Subcutaneous abdominal adipose tissue (tissue), 5 donors: ENCODE measurements at regions not wholly inside any gene's neighbourhood (a gene's known extent, or its start where the extent isn't known, plus 50 kb on each side); places are given as distances from the start of the nearest gene placed in this dataset.

ENCODE experiments used
- H3K27ac ChIP-seq: one replicate; pipeline ENCODE4 v1.7.0; 2013; ENCODE audit warnings: low read depth, mild to moderate bottlenecking, inconsistent platforms, low read length, moderate library complexity
- H3K27me3 ChIP-seq, 5 donors: one replicate each; pipeline ENCODE4 v1.7.0; 2013; ENCODE audit warnings: low read length in 5 of 5, inconsistent platforms in 1 of 5; ENCODE audit not compliant: control insufficient read depth in 5 of 5, insufficient read depth in 4 of 5
- H3K36me3 ChIP-seq, 5 donors: one replicate each; pipeline ENCODE4 v1.7.0; 2013; ENCODE audit warnings: low read length in 5 of 5; ENCODE audit not compliant: control insufficient read depth in 5 of 5, insufficient read depth in 5 of 5
- H3K4me1 ChIP-seq, 5 donors: one replicate each; pipeline ENCODE4 v1.7.0; 2013; ENCODE audit warnings: low read length in 5 of 5, mild to moderate bottlenecking in 3 of 5, moderate library complexity in 1 of 5; ENCODE audit not compliant: control insufficient read depth in 5 of 5, insufficient read depth in 5 of 5
- H3K4me3 ChIP-seq, 5 donors: one replicate each; pipeline ENCODE4 v1.7.0; 2013; ENCODE audit warnings: low read length in 5 of 5, low read depth in 1 of 5
- H3K9ac ChIP-seq, 5 donors: one replicate each; pipeline ENCODE4 v1.7.0; 2013; ENCODE audit warnings: low read length in 5 of 5, mild to moderate bottlenecking in 4 of 5, moderate library complexity in 3 of 5
- H3K9me3 ChIP-seq, 5 donors: one replicate each; pipeline ENCODE4 v1.7.0; 2013; ENCODE audit warnings: low read length in 5 of 5; ENCODE audit not compliant: control insufficient read depth in 5 of 5
- donor health status: healthy.
- donor health status: healthy.
- donor health status: healthy.
- donor health status: healthy.
- donor health status: healthy.

GRCh38 chr19:29289020-29289419, 76.1 kb upstream of the UQCRFS1 start:
- Histone ChIP-seq H3K9me3 (no peaks in the 10 kb centered on the region), H3K4me3 (no peak overlapping the region), H3K27me3 (peaks cover 0 to 13% (median 4%) of the 10 kb centered on the region in 5 donors), H3K27ac (no peak overlapping the region), H3K9ac (no peak overlapping the region), H3K36me3 (no peaks in the 10 kb centered on the region), H3K4me1 (no peaks in the 10 kb centered on the region)

- no peak overlapping the region for H3K4me3 ChIP-seq
- H3K36me3 ChIP-seq, result no peaks in the 10 kb centered on the region
- H3K27ac ChIP-seq, result no peak overlapping the region
- peaks cover 0 to 13% (median 4%) of the 10 kb centered on the region in 5 donors for H3K27me3 ChIP-seq
- no peaks in the 10 kb centered on the region for H3K4me1 ChIP-seq
- no peaks in the 10 kb centered on the region for H3K9me3 ChIP-seq
- no peak overlapping the region for H3K9ac ChIP-seq
These were observed 77.9 kb upstream of the UQCRFS1 start for GRCh38 chr19:29290853-29291252.

- Histone ChIP-seq H3K4me1 (no peaks in the 10 kb centered on the region), H3K27me3 (peaks cover 0 to 13% (median 4%) of the 10 kb centered on the region in 5 donors), H3K36me3 (no peaks in the 10 kb centered on the region), H3K4me3 (no peak overlapping the region), H3K9ac (no peak overlapping the region), H3K9me3 (peaks cover 0 to 2% (median 0%) of the 10 kb centered on the region in 5 donors), H3K27ac (no peak overlapping the region)
These were observed 79.2 kb upstream of the UQCRFS1 start for GRCh38 chr19:29292153-29292552.

GRCh38 chr19:29292562-29292961, 79.6 kb upstream of the UQCRFS1 start:
- H3K4me1 ChIP-seq, result no peaks in the 10 kb centered on the region
- H3K36me3 ChIP-seq, result no peaks in the 10 kb centered on the region
- no peak overlapping the region for H3K9ac ChIP-seq
- H3K27me3 ChIP-seq, result peaks cover 0 to 13% (median 4%) of the 10 kb centered on the region in 5 donors
- no peak overlapping the region for H3K4me3 ChIP-seq
- no peak overlapping the region for H3K27ac ChIP-seq
- peaks cover 0 to 2% (median 0%) of the 10 kb centered on the region in 5 donors for H3K9me3 ChIP-seq

- peaks cover 0 to 2% (median 0%) of the 10 kb centered on the region in 5 donors for H3K9me3 ChIP-seq
- no peak overlapping the region for H3K27ac ChIP-seq
- no peaks in the 10 kb centered on the region for H3K36me3 ChIP-seq
- H3K4me1 ChIP-seq, result no peaks in the 10 kb centered on the region
- no peak overlapping the region for H3K9ac ChIP-seq
- no peak overlapping the region for H3K4me3 ChIP-seq
- peaks cover 0 to 11% (median 4%) of the 10 kb centered on the region in 5 donors for H3K27me3 ChIP-seq
These were observed 80.3 kb upstream of the UQCRFS1 start for GRCh38 chr19:29293292-29293691.

GRCh38 chr19:29293736-29294342, 80.9 kb upstream of the UQCRFS1 start:
- no peak overlapping the region for H3K9ac ChIP-seq
- peaks cover 0 to 2% (median 0%) of the 10 kb centered on the region in 5 donors for H3K9me3 ChIP-seq
- no peak overlapping the region for H3K27ac ChIP-seq
- no peaks in the 10 kb centered on the region for H3K4me1 ChIP-seq
- peaks cover 0 to 9% (median 4%) of the 10 kb centered on the region in 5 donors for H3K27me3 ChIP-seq
- no peaks in the 10 kb centered on the region for H3K36me3 ChIP-seq
- H3K4me3 ChIP-seq, result no peak overlapping the region

GRCh38 chr19:29294343-29294811, 81.4 kb upstream of the UQCRFS1 start:
- Histone ChIP-seq H3K4me1 (no peaks in the 10 kb centered on the region), H3K36me3 (no peaks in the 10 kb centered on the region), H3K9me3 (peaks cover 0 to 2% (median 0%) of the 10 kb centered on the region in 5 donors), H3K27ac (no peak overlapping the region), H3K4me3 (no peak overlapping the region), H3K27me3 (peaks cover 0 to 9% (median 4%) of the 10 kb centered on the region in 5 donors), H3K9ac (no peak overlapping the region)

GRCh38 chr19:29295285-29295684, 82.3 kb upstream of the UQCRFS1 start:
- H3K9ac ChIP-seq, result no peak overlapping the region
- H3K36me3 ChIP-seq, result no peaks in the 10 kb centered on the region
- no peak overlapping the region for H3K27ac ChIP-seq
- no peak overlapping the region for H3K4me3 ChIP-seq
- peaks cover 0 to 9% (median 4%) of the 10 kb centered on the region in 5 donors for H3K27me3 ChIP-seq
- H3K9me3 ChIP-seq, result peaks cover 0 to 2% (median 0%) of the 10 kb centered on the region in 5 donors
- H3K4me1 ChIP-seq, result no peaks in the 10 kb centered on the region

GRCh38 chr19:29297381-29297780, 84.4 kb upstream of the UQCRFS1 start:
- no peak overlapping the region for H3K4me3 ChIP-seq
- H3K9me3 ChIP-seq, result peaks cover 0 to 2% (median 0%) of the 10 kb centered on the region in 5 donors
- H3K9ac ChIP-seq, result no peak overlapping the region
- H3K36me3 ChIP-seq, result no peaks in the 10 kb centered on the region
- no peak overlapping the region for H3K27ac ChIP-seq
- no peaks in the 10 kb centered on the region for H3K4me1 ChIP-seq
- peaks cover 0 to 7% (median 0%) of the 10 kb centered on the region in 5 donors for H3K27me3 ChIP-seq

GRCh38 chr19:29299416-29300380, 86.7 kb upstream of the UQCRFS1 start:
- Histone ChIP-seq H3K4me1 (no peaks in the 10 kb centered on the region), H3K36me3 (no peaks in the 10 kb centered on the region), H3K9ac (no peak overlapping the region), H3K9me3 (peaks cover 0 to 2% (median 0%) of the 10 kb centered on the region in 5 donors), H3K4me3 (no peak overlapping the region), H3K27ac (no peak overlapping the region), H3K27me3 (peaks cover 0 to 10% (median 4%) of the 10 kb centered on the region in 5 donors)
